DND-41 (cell line): ENCODE measurements at regions not wholly inside any gene's neighbourhood (a gene's known extent, or its start where the extent isn't known, plus 50 kb on each side); places are given as distances from the start of the nearest gene placed in this dataset.

Experiments
- CTCF ChIP-seq: IDR thresholded peaks from 2 replicates; pipeline ENCODE4 v1.5.1; 2012; ENCODE audit warnings: borderline replicate concordance, low read length, moderate library complexity, mild to moderate bottlenecking; ENCODE audit not compliant: poor library complexity, severe bottlenecking; ENCODE audit errors: extremely low read depth
- EZH2 ChIP-seq: IDR thresholded peaks from 3 replicates; pipeline ENCODE4 v1.6.1; 2012; ENCODE audit warnings: borderline replicate concordance, low read depth, mild to moderate bottlenecking, moderate library complexity, low read length, inconsistent platforms; ENCODE audit not compliant: severe bottlenecking

DNA sequence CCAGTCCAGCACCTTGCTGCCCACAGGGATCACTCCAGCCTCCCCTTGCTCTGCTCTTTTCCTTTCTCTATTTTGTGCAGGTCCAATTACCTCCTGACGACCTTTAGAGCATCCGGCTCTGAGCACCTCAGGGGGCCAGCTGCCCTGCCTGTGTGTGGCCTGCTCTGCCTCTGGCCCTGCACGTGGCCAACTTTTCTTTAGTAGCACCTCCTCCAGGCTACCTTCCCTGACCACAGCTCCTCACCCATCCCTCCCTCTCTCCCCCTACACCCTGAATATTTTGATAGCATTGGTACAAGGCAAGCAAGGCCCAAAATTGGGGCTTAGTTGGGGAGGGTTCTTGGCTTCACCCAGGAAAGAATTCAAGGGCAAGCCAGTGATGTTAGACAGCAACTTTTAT is 66.9 kb upstream of the PRR20G start:
- TF ChIP-seq EZH2 (no peak), CTCF (no peak)
